Neuronal stem cell (in vitro differentiated cells): ENCODE measurements at regions not wholly inside any gene's neighbourhood (a gene's known extent, or its start where the extent isn't known, plus 50 kb on each side); places are given as distances from the start of the nearest gene placed in this dataset.
"Not testable (repeated sequence)": the region's sequence is repeated elsewhere in the genome, so short reads cannot be mapped to it uniquely, and the experiment has no call there.

Source experiments
- DNase-seq: peaks from one replicate; pipeline ENCODE4 v3.0.0-alpha.2; 2013; ENCODE audit warnings: low spot score
- H2AFZ ChIP-seq: one replicate; pipeline ENCODE4 v1.6.1; 2013; ENCODE audit warnings: mild to moderate bottlenecking, low read length, inconsistent platforms
- H2AK5ac ChIP-seq: 2 replicates; pipeline ENCODE4 v1.6.1; 2013; ENCODE audit warnings: low read depth, mild to moderate bottlenecking, inconsistent platforms, low read length, moderate library complexity, mixed read lengths
- H2BK120ac ChIP-seq: 2 replicates; pipeline ENCODE4 v1.6.1; 2013; ENCODE audit warnings: low read depth, mild to moderate bottlenecking, inconsistent platforms, low read length, moderate library complexity, mixed read lengths
- H2BK12ac ChIP-seq: one replicate; pipeline ENCODE4 v1.6.1; 2013; ENCODE audit warnings: low read length, inconsistent platforms
- H2BK15ac ChIP-seq: 2 replicates; pipeline ENCODE4 v1.6.1; 2013; ENCODE audit warnings: mild to moderate bottlenecking, low read length, inconsistent platforms, mixed read lengths
- H2BK5ac ChIP-seq: one replicate; pipeline ENCODE4 v1.6.1; 2013; ENCODE audit warnings: inconsistent platforms, mild to moderate bottlenecking, low read length, moderate library complexity
- H3K14ac ChIP-seq: one replicate; pipeline ENCODE4 v1.6.1; 2013; ENCODE audit warnings: low read length, inconsistent platforms
- H3K18ac ChIP-seq: 2 replicates; pipeline ENCODE4 v1.6.1; 2013; ENCODE audit warnings: low read length, inconsistent platforms
- H3K23ac ChIP-seq: 2 replicates; pipeline ENCODE4 v1.6.1; 2013; ENCODE audit warnings: low read depth, mild to moderate bottlenecking, mixed read lengths, low read length, inconsistent platforms; ENCODE audit not compliant: poor library complexity
- H3K27ac ChIP-seq: replicated peaks from 3 replicates; pipeline ENCODE4 v1.5.1; 2013; ENCODE audit warnings: low read length, inconsistent platforms
- H3K27me3 ChIP-seq, 3 experiments: 2 replicates each; pipeline ENCODE4 v1.6.1; 2013; ENCODE audit warnings: low read length in 3 of 3, mild to moderate bottlenecking in 2 of 3, inconsistent platforms in 1 of 3, low read depth in 1 of 3, mixed read lengths in 1 of 3, moderate library complexity in 1 of 3; ENCODE audit not compliant: control insufficient read depth in 3 of 3, insufficient read depth in 3 of 3
- H3K36me3 ChIP-seq, 2 donors: replicated peaks in 1 of 2; 2 replicates each; pipeline ENCODE4 v1.6.1; 2013; ENCODE audit warnings: low read length in 2 of 2; ENCODE audit not compliant: control insufficient read depth in 2 of 2, insufficient read depth in 2 of 2
- H3K4ac ChIP-seq: 2 replicates; pipeline ENCODE4 v1.6.1; 2013; ENCODE audit warnings: inconsistent platforms, mild to moderate bottlenecking, low read length, moderate library complexity
- H3K4me1 ChIP-seq, 2 donors: 1 replicate in 1 of 2; 2 replicates in 1 of 2; pipeline ENCODE4 v1.6.1; 2013; ENCODE audit warnings: low read length in 2 of 2, low read depth in 1 of 2; ENCODE audit not compliant: control insufficient read depth in 2 of 2, insufficient read depth in 1 of 2
- H3K4me2 ChIP-seq: one replicate; pipeline ENCODE4 v1.6.1; 2013; ENCODE audit warnings: mild to moderate bottlenecking, low read length, inconsistent platforms; ENCODE audit not compliant: insufficient read depth, poor library complexity, severe bottlenecking
- H3K4me3 ChIP-seq, 2 donors: 2 replicates each; pipeline ENCODE4 v1.5.1; 2013; ENCODE audit warnings: low read length in 2 of 2, mild to moderate bottlenecking in 2 of 2, inconsistent platforms in 1 of 2, moderate library complexity in 1 of 2
- H3K79me1 ChIP-seq: one replicate; pipeline ENCODE4 v1.6.1; 2013; ENCODE audit warnings: low read depth, mild to moderate bottlenecking, inconsistent platforms, low read length, moderate library complexity
- H3K9ac ChIP-seq: one replicate; pipeline ENCODE4 v1.6.1; 2013; ENCODE audit warnings: mild to moderate bottlenecking, low read depth, low read length, inconsistent platforms; ENCODE audit not compliant: poor library complexity
- H3K9me3 ChIP-seq, 2 donors: replicated peaks in 1 of 2; 2 replicates each; pipeline versions ENCODE3 to v1.6.1; 2013; ENCODE audit warnings: low read length in 2 of 2, mild to moderate bottlenecking in 2 of 2, inconsistent platforms in 1 of 2, low read depth in 1 of 2, mixed read lengths in 1 of 2, moderate library complexity in 1 of 2; ENCODE audit not compliant: control insufficient read depth in 2 of 2, insufficient read depth in 1 of 2
- H4K8ac ChIP-seq: one replicate; pipeline ENCODE4 v1.6.1; 2013; ENCODE audit warnings: low read depth, mild to moderate bottlenecking, inconsistent platforms, low read length, moderate library complexity
- H4K91ac ChIP-seq: one replicate; pipeline ENCODE4 v1.6.1; 2013; ENCODE audit warnings: low read length, low read depth, mild to moderate bottlenecking, inconsistent platforms; ENCODE audit not compliant: poor library complexity
- WGBS, 2 donors: extraction: QIAGEN DNeasy Blood & Tissue Kit; methylation state at CpG; one replicate each; pipeline ENCODE4 v1.1.7; 2013; ENCODE audit warnings: missing lambda C conversion rate in 2 of 2, mixed read lengths in 1 of 2; ENCODE audit not compliant: insufficient read length in 2 of 2, insufficient replicate concordance in 1 of 2; ENCODE audit errors: extremely low coverage in 2 of 2; 5-methylcytosine and 5-hydroxymethylcytosine counted together

- not testable (repeated sequence) for H3K4me2 ChIP-seq, H2BK12ac ChIP-seq, H3K14ac ChIP-seq, H2AFZ ChIP-seq, H3K18ac ChIP-seq, H3K4me3 ChIP-seq, H3K9ac ChIP-seq, H2BK5ac ChIP-seq, H3K4me1 ChIP-seq, H3K27ac ChIP-seq, H3K27me3 ChIP-seq, H4K8ac ChIP-seq, H4K91ac ChIP-seq, H3K4ac ChIP-seq, H3K23ac ChIP-seq, H2BK15ac ChIP-seq, H2AK5ac ChIP-seq, H2BK120ac ChIP-seq, H3K79me1 ChIP-seq, H3K9me3 ChIP-seq, H3K36me3 ChIP-seq, DNase-seq
- no CpG with 5 or more reads among the region's 1 CpG for WGBS, 2 donors
Observed at GRCh38 chr7:76771980-76772379, 144.9 kb upstream of the POMZP3 start.

DNA sequence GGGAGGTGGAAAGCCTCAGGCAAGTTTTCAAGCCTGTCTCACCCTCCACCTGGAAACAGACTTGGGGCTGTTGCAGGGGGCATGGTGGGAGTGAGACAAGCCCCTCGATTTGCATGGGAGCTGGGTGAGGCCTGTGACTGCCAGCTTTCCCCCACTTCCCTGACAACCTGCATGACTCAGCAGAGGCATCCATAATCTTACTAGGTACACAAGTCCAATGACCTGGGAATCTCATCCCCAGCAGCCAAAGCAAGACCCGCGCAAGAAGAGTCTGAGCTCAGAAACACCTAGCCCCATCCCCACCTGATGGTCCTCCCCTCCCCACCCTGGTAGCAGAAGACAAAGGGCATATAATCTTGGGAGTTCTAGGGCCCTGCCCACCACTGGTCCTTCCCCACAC is 136.9 kb upstream of the POMZP3 start:
- not testable (repeated sequence) for H2BK5ac ChIP-seq, H3K27ac ChIP-seq
- no CpG with 5 or more reads among the region's 3 CpGs for WGBS, 2 donors

DNA sequence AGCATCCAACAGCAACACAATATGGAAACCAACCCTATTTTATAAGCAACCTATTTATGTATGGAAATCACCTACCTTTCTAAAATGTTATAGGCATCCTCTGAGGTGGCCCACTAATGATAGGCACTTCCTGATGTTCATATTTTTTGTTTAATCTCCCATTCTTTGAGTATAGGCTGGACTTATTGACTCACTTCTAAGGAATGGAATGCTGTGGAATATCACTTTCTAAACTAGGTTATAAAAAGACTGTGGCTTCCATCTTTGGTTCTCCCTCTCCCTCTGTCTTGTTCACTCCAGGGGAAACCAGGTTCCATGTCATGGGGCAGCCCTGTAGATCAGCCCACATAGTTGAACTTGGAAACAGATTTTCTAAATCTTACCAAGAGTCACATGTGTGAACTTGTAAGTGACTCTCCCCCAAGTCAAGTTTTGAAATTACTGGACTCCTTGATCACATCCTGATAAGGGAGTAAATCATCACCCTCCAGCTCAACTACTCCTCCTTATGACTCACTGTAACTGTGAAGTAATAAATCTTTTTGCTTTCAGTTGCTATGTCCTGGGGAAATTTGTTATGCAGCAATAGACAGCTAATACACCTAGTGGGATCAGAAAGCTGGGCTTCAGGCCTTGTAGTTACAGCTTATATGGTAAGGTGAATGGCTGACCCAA is 133.6 kb upstream of the POMZP3 start:
- H3K27me3 ChIP-seq = not testable (repeated sequence)

More for the DNA sequence above, 136.9 kb upstream of the POMZP3 start:
- not testable (repeated sequence) for H4K8ac ChIP-seq, H2AFZ ChIP-seq, H2BK15ac ChIP-seq, H3K4ac ChIP-seq, H3K79me1 ChIP-seq, H3K14ac ChIP-seq, H3K36me3 ChIP-seq, H3K9me3 ChIP-seq, H2AK5ac ChIP-seq, H2BK12ac ChIP-seq, H3K4me2 ChIP-seq, H3K23ac ChIP-seq, H4K91ac ChIP-seq, H3K9ac ChIP-seq, H3K4me3 ChIP-seq, H3K18ac ChIP-seq, H3K4me1 ChIP-seq, DNase-seq, H2BK120ac ChIP-seq, H3K27me3 ChIP-seq

DNA sequence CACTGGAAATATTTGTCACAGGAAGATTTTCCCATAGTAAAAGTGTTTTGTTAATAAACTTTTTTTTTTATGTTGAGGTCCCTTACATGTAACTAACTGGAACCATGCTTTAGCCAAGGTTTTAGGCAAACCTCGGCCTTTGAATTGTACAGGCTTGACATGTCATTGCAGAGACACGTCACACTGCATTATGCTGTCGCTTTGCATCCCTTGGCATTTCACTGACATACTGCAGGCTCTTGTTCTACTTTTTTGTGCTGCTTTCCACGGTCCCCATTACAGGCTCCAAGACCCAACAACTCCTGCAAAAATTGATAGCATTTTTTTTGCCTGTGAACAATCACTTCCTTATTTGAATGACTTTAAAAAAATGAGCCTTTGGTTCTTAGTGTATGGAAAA is 112.5 kb upstream of the POMZP3 start:
- H3K18ac ChIP-seq, H3K79me1 ChIP-seq, H2AFZ ChIP-seq, H3K4me2 ChIP-seq, H3K9me3 ChIP-seq, H4K8ac ChIP-seq, H3K4ac ChIP-seq, H2BK15ac ChIP-seq, H2BK5ac ChIP-seq, H3K27me3 ChIP-seq, H3K4me1 ChIP-seq, H2BK12ac ChIP-seq, H3K4me3 ChIP-seq, H4K91ac ChIP-seq, H2AK5ac ChIP-seq, H3K9ac ChIP-seq, H3K14ac ChIP-seq, H3K36me3 ChIP-seq, DNase-seq, H2BK120ac ChIP-seq, H3K27ac ChIP-seq, H3K23ac ChIP-seq: not testable (repeated sequence)
- no CpG with 5 or more reads among the region's 4 CpGs for WGBS, 2 donors

More for the DNA sequence above, 133.6 kb upstream of the POMZP3 start:
- H2AK5ac ChIP-seq, H3K4me3 ChIP-seq, H2BK120ac ChIP-seq, H3K27ac ChIP-seq, H3K14ac ChIP-seq, H3K9me3 ChIP-seq, H3K18ac ChIP-seq, DNase-seq, H2BK15ac ChIP-seq, H3K23ac ChIP-seq, H3K4me2 ChIP-seq, H3K79me1 ChIP-seq, H3K4ac ChIP-seq, H4K8ac ChIP-seq, H2BK5ac ChIP-seq, H3K9ac ChIP-seq, H4K91ac ChIP-seq, H3K4me1 ChIP-seq, H3K36me3 ChIP-seq, H2BK12ac ChIP-seq, H2AFZ ChIP-seq: not testable (repeated sequence)
